Upper lobe of right lung (tissue), 1 donor: ENCODE measurements at regions not wholly inside any gene's neighbourhood (a gene's known extent, or its start where the extent isn't known, plus 50 kb on each side); places are given as distances from the start of the nearest gene placed in this dataset.

Source experiments
- ATAC-seq: fragments of 200-7000 bp; cut with Tn5 transposase; one replicate; pipeline ENCODE4 v1.9.1; 2020; ENCODE audit warnings: mild to moderate bottlenecking, moderate library complexity
- DNase-seq: peaks from one replicate; pipeline ENCODE4 v3.0.0-alpha.2; 2020
- H3K27ac ChIP-seq: fragments of 200-600 bp; one replicate; pipeline ENCODE4 v1.8.0; 2022
- H3K27me3 ChIP-seq: fragments of 200-600 bp; one replicate; pipeline ENCODE4 v1.8.0; 2022; ENCODE audit warnings: mild to moderate bottlenecking
- H3K36me3 ChIP-seq: fragments of 200-600 bp; one replicate; pipeline ENCODE4 v1.8.0; 2022
- H3K4me1 ChIP-seq: fragments of 200-600 bp; one replicate; pipeline ENCODE4 v1.8.0; 2022
- H3K4me3 ChIP-seq: fragments of 200-600 bp; one replicate; pipeline ENCODE4 v1.8.0; 2022; ENCODE audit warnings: mild to moderate bottlenecking
- H3K9me3 ChIP-seq: fragments of 200-600 bp; one replicate; pipeline ENCODE4 v1.8.0; 2022
- intact Hi-C: fragments of 100-400 bp; cut with DNase I; formaldehyde crosslinking; loops from one replicate; pipeline ENCODE4 v1.11.0; 2022
- TF ChIP-seq, protein P1 (sequence below): fragments of 200-600 bp; IDR thresholded peaks from one replicate; pipeline ENCODE4 v1.8.0; 2022; ENCODE audit warnings: antibody characterized with exemption
- donor health status: DM: no; HTN: yes; CAD: no; lungs with severe emphysema.

DNA sequence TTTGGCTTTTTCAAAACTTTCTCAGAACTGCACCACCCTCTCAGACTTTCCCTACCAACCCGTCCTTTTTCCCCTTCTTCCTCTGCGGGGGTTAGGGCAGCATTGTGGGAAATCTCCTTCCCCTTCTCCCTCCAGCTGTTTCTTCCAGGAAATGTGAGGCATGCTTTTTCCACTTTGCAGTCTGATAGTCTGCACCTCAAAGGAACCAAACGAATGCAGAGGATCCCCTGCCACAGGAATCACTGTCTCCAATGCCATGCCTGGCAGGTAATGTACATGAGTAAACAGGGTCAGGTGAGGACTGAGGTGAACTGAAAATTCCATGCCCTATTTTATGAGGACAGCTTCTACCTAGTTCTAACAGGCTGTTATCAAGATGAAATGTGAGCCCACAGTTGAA lies 218.4 kb downstream of the BCAS1 start:
- no peak overlapping the region for H3K4me3 ChIP-seq
- intact Hi-C loops = no loop called here
- DNase-seq = no peak
- ATAC-seq = no peak
- H3K4me1 ChIP-seq = no peaks in the 10 kb centered on the region
- no peak overlapping the region for H3K27ac ChIP-seq
- H3K36me3 ChIP-seq = no peaks in the 10 kb centered on the region
- H3K27me3 ChIP-seq = no peaks in the 10 kb centered on the region
- TF ChIP-seq, protein P1, sequence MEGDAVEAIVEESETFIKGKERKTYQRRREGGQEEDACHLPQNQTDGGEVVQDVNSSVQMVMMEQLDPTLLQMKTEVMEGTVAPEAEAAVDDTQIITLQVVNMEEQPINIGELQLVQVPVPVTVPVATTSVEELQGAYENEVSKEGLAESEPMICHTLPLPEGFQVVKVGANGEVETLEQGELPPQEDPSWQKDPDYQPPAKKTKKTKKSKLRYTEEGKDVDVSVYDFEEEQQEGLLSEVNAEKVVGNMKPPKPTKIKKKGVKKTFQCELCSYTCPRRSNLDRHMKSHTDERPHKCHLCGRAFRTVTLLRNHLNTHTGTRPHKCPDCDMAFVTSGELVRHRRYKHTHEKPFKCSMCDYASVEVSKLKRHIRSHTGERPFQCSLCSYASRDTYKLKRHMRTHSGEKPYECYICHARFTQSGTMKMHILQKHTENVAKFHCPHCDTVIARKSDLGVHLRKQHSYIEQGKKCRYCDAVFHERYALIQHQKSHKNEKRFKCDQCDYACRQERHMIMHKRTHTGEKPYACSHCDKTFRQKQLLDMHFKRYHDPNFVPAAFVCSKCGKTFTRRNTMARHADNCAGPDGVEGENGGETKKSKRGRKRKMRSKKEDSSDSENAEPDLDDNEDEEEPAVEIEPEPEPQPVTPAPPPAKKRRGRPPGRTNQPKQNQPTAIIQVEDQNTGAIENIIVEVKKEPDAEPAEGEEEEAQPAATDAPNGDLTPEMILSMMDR = no peak
- H3K9me3 ChIP-seq = no peaks in the 10 kb centered on the region

DNA sequence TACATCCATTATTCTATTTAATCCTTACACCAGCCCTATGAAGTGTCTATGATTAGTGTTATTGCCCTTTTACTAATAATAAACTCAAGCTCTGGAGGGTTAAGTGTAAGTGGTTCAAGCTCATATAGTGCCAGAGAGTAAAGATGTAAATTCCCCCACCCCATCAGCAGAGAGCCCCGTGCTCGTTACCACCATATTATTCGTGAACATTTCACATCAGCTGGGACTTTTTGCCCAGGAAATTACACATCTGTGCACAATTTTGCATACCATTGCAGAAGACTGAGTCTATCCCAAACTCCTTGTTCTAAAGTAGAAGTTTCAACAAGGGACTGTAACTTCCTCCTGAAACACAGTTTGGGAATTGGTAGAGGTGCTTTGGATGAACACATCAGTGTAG lies 220.1 kb downstream of the BCAS1 start:
- Histone ChIP-seq H3K36me3 (no peaks in the 10 kb centered on the region), H3K4me3 (no peak overlapping the region), H3K27ac (no peak overlapping the region), H3K4me1 (no peaks in the 10 kb centered on the region), H3K9me3 (no peaks in the 10 kb centered on the region), H3K27me3 (no peaks in the 10 kb centered on the region)
- intact Hi-C loops = no loop called here
- DNase-seq (no peak), ATAC-seq (no peak)
- TF ChIP-seq, protein P1 = no peak

DNA sequence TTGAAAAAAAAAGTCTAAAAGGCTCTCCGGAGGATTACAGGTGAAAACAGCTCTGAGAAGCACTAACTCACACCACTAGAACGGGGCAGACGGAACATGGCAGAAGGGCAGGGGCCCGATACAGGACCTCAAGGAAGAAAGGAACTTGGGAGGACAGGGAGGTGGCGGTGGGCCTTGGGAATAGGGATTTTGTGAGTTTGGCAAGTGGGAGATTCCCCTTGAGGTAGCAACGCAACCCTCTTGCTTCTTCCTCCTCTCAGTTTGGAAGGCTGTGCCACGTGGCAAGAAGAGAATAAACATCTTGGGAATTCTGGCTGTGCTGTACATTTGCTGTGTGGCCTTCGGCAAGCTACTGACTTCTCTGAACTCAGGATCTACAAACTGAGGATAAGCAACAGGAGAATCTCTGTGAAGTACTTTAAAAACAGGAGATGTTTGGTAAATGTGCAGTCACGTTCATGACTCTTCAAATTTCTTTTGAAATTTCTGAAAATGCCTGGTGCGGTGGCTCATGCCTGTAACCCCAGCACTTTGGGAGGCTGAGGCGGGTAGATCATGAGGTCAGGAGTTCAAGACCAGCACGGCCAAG lies 220.8 kb downstream of the BCAS1 start:
- no peak for DNase-seq
- no peak for ATAC-seq
- Histone ChIP-seq H3K27ac (no peak overlapping the region), H3K36me3 (no peaks in the 10 kb centered on the region), H3K9me3 (no peaks in the 10 kb centered on the region), H3K4me3 (no peak overlapping the region), H3K4me1 (no peaks in the 10 kb centered on the region), H3K27me3 (no peaks in the 10 kb centered on the region)
- TF ChIP-seq, protein P1 = no peak
- intact Hi-C loops = no loop called here

DNA sequence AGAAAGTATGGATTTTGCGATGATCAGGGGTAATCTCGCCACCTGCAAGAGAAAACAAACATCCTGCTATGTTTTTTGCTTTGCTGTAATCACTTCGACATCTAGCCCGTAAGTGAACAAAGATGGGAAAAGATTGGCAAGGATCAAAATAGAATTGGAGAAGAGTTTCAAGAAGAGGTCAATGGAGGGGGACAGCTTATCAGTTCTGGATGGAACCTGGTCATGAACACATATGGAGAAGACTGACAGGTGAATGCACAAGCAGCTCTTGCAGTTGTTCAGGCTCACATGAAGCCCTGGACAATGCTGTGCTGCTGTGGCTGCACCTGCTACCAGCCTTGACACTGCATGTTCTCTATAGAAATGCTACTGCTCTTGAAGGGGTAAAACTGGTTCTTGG lies 222.1 kb downstream of the BCAS1 start:
- DNase-seq (no peak), ATAC-seq (no peak)
- Histone ChIP-seq H3K36me3 (no peaks in the 10 kb centered on the region), H3K4me3 (no peak overlapping the region), H3K27ac (no peak overlapping the region), H3K4me1 (no peaks in the 10 kb centered on the region), H3K9me3 (no peaks in the 10 kb centered on the region), H3K27me3 (no peaks in the 10 kb centered on the region)
- intact Hi-C loops = no loop called here
- TF ChIP-seq, protein P1 = no peak

DNA sequence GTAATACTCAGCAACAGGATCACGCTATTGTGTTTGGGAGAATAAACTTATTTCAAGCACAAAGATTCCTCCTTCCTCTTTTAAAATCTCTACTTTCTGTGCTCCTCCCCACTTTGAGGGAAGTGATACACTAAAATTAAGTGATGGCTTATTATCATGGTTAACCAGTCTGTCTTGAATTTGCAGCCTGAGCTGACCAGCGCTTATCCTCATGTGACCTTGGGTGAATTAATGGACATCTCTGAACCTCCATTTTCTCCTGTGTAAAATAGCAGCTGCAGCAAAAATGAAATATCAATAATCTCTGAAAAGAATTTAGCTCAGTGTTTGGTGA lies 222.6 kb downstream of the BCAS1 start:
- no peaks in the 10 kb centered on the region for H3K4me1 ChIP-seq
- TF ChIP-seq, protein P1 = no peak
- peak overlapping the region; percentile 48 for H3K27ac ChIP-seq
- DNase-seq (no peak), ATAC-seq (peak; percentile 47)
- no peaks in the 10 kb centered on the region for H3K27me3 ChIP-seq
- no peaks in the 10 kb centered on the region for H3K36me3 ChIP-seq
- no peaks in the 10 kb centered on the region for H3K9me3 ChIP-seq
- H3K4me3 ChIP-seq = no peak overlapping the region
- intact Hi-C loops = no loop called here
